ENCODE measurements at regions not wholly inside any gene's neighbourhood (a gene's known extent, or its start where the extent isn't known, plus 50 kb on each side); places are given as distances from the start of the nearest gene placed in this dataset.

- H3K27ac ChIP-seq: peak overlapping the region; percentile 34
- no peaks in the 10 kb centered on the region for H3K79me2 ChIP-seq
- H4K20me1 ChIP-seq (ENCODE audit: insufficient read depth, poor library complexity, severe bottlenecking): no peaks in the 10 kb centered on the region
- H2AFZ ChIP-seq: no peak overlapping the region
- peak; percentile 45 for DNase-seq (ENCODE audit: low spot score)
- no peaks in the 10 kb centered on the region for H3K27me3 ChIP-seq
- H3K4me3 ChIP-seq: no peak overlapping the region
- H3K36me3 ChIP-seq (replicated peaks; ENCODE audit: insufficient read depth, low read depth): no peaks in the 10 kb centered on the region
- 92% methylated on average over 2 of the region's 2 CpGs for WGBS (ENCODE audit: low lambda C conversion rate, missing lambda C conversion rate)
- H3K9me3 ChIP-seq (ENCODE audit: low read depth): no peaks in the 10 kb centered on the region
- TF ChIP-seq EZH2 (IDR thresholded peaks at IDR 0.05; ENCODE audit: borderline replicate concordance): no peak
- TF ChIP-seq EZH2phosphoT487 (IDR thresholded peaks at IDR 0.05; ENCODE audit: low read depth, severe bottlenecking, unreplicated experiment): no peak
- TF ChIP-seq CTCF (IDR thresholded peaks at IDR 0.05; ENCODE audit: poor library complexity): no peak
- no peaks in the 10 kb centered on the region for H3K9me2 ChIP-seq (replicated peaks; ENCODE audit: insufficient read depth)
- no peaks in the 10 kb centered on the region for H3K4me1 ChIP-seq (ENCODE audit: insufficient read depth)
- no peak overlapping the region for H3K4me2 ChIP-seq
Observed at GRCh38 chr21:28436286-28436932, 556.3 kb downstream of the LTN1 start.

GRCh38 chr21:28431527-28432200, 561.0 kb downstream of the LTN1 start:
- no peaks in the 10 kb centered on the region for H3K9me2 ChIP-seq (replicated peaks; ENCODE audit: insufficient read depth)
- no peak for TF ChIP-seq EZH2phosphoT487 (IDR thresholded peaks at IDR 0.05; ENCODE audit: low read depth, severe bottlenecking, unreplicated experiment)
- H2AFZ ChIP-seq: no peak overlapping the region
- no peaks in the 10 kb centered on the region for H3K36me3 ChIP-seq (replicated peaks; ENCODE audit: insufficient read depth, low read depth)
- no peak overlapping the region for H3K27ac ChIP-seq
- no peaks in the 10 kb centered on the region for H4K20me1 ChIP-seq (ENCODE audit: insufficient read depth, poor library complexity, severe bottlenecking)
- peaks cover 8% of the 10 kb centered on the region for H3K4me1 ChIP-seq (ENCODE audit: insufficient read depth)
- no peaks in the 10 kb centered on the region for H3K79me2 ChIP-seq
- H3K4me2 ChIP-seq: no peak overlapping the region
- no peaks in the 10 kb centered on the region for H3K27me3 ChIP-seq
- no peak overlapping the region for H3K4me3 ChIP-seq
- no peak for DNase-seq (ENCODE audit: low spot score)
- WGBS (ENCODE audit: low lambda C conversion rate, missing lambda C conversion rate): 86% methylated on average over 5 of the region's 5 CpGs
- no peaks in the 10 kb centered on the region for H3K9me3 ChIP-seq (ENCODE audit: low read depth)

- no peaks in the 10 kb centered on the region for H3K36me3 ChIP-seq (replicated peaks; ENCODE audit: insufficient read depth, low read depth)
- DNase-seq (ENCODE audit: low spot score): no peak
- H3K4me1 ChIP-seq (ENCODE audit: insufficient read depth): peaks cover 8% of the 10 kb centered on the region
- H4K20me1 ChIP-seq (ENCODE audit: insufficient read depth, poor library complexity, severe bottlenecking): no peaks in the 10 kb centered on the region
- H3K9me3 ChIP-seq (ENCODE audit: low read depth): no peaks in the 10 kb centered on the region
- TF ChIP-seq CTCF (IDR thresholded peaks at IDR 0.05; ENCODE audit: poor library complexity) (no peak), EZH2phosphoT487 (IDR thresholded peaks at IDR 0.05; ENCODE audit: low read depth, severe bottlenecking, unreplicated experiment) (no peak), EZH2 (IDR thresholded peaks at IDR 0.05; ENCODE audit: borderline replicate concordance) (no peak)
- no peak overlapping the region for H3K4me2 ChIP-seq
- H3K27ac ChIP-seq: no peak overlapping the region
- H3K79me2 ChIP-seq: no peaks in the 10 kb centered on the region
- WGBS (ENCODE audit: low lambda C conversion rate, missing lambda C conversion rate): 80% methylated on average over 2 of the region's 2 CpGs
- no peaks in the 10 kb centered on the region for H3K9me2 ChIP-seq (replicated peaks; ENCODE audit: insufficient read depth)
- no peaks in the 10 kb centered on the region for H3K27me3 ChIP-seq
- H2AFZ ChIP-seq: no peak overlapping the region
- H3K4me3 ChIP-seq: no peak overlapping the region
Observed at GRCh38 chr21:28431022-28431421, 561.7 kb downstream of the LTN1 start.

GRCh38 chr21:28429161-28429560, 563.5 kb downstream of the LTN1 start:
- 70% methylated on average over 2 of the region's 2 CpGs for WGBS (ENCODE audit: low lambda C conversion rate, missing lambda C conversion rate)
- no peak overlapping the region for H2AFZ ChIP-seq
- TF ChIP-seq EZH2phosphoT487 (IDR thresholded peaks at IDR 0.05; ENCODE audit: low read depth, severe bottlenecking, unreplicated experiment): no peak
- no peak for TF ChIP-seq EZH2 (IDR thresholded peaks at IDR 0.05; ENCODE audit: borderline replicate concordance)
- TF ChIP-seq CTCF (IDR thresholded peaks at IDR 0.05; ENCODE audit: poor library complexity): no peak
- peaks cover 8% of the 10 kb centered on the region for H3K4me1 ChIP-seq (ENCODE audit: insufficient read depth)
- no peaks in the 10 kb centered on the region for H3K36me3 ChIP-seq (replicated peaks; ENCODE audit: insufficient read depth, low read depth)
- H4K20me1 ChIP-seq (ENCODE audit: insufficient read depth, poor library complexity, severe bottlenecking): no peaks in the 10 kb centered on the region
- no peak overlapping the region for H3K4me2 ChIP-seq
- DNase-seq (ENCODE audit: low spot score): no peak
- no peaks in the 10 kb centered on the region for H3K9me3 ChIP-seq (ENCODE audit: low read depth)
- H3K4me3 ChIP-seq: no peak overlapping the region
- no peak overlapping the region for H3K27ac ChIP-seq
- H3K9me2 ChIP-seq (replicated peaks; ENCODE audit: insufficient read depth): no peaks in the 10 kb centered on the region
- H3K27me3 ChIP-seq: no peaks in the 10 kb centered on the region
- H3K79me2 ChIP-seq: no peaks in the 10 kb centered on the region
